ENCODE measurements at regions not wholly inside any gene's neighbourhood (a gene's known extent, or its start where the extent isn't known, plus 50 kb on each side); places are given as distances from the start of the nearest gene placed in this dataset.

GRCh38 chr7:26916779-26917320 lies 52.5 kb upstream of the SKAP2 start:
- Histone ChIP-seq H3K9me3 (ENCODE audit: control insufficient read depth in 1 of 2, insufficient read depth in 1 of 2, low read depth in 1 of 2, low read length in 2 of 2) (no peaks in the 10 kb centered on the region), H3K27ac (ENCODE audit: low read depth, low read length) (no peak overlapping the region), H3K4me2 (ENCODE audit: low read length) (no peak overlapping the region), H3K36me3 (ENCODE audit: control insufficient read depth in 1 of 2, insufficient read depth in 2 of 2, low read length in 2 of 2) (no peaks in the 10 kb centered on the region), H2AFZ (ENCODE audit: low read depth, low read length, poor library complexity, severe bottlenecking) (peak overlapping the region; percentile 67), H3K4me1 (ENCODE audit: control insufficient read depth in 1 of 2, insufficient read depth in 2 of 2, low read length in 2 of 2) (peaks cover 0 to 10% of the 10 kb centered on the region in 2 experiments; a peak in 2 of 4 replicates), H3K9ac (ENCODE audit: low read length) (no peak overlapping the region), H4K20me1 (ENCODE audit: insufficient read depth) (no peaks in the 10 kb centered on the region), H3K9me2 (ENCODE audit: insufficient read depth) (no peaks in the 10 kb centered on the region), H3K27me3 (ENCODE audit: insufficient read depth, low read length) (no peaks in the 10 kb centered on the region), H3K4me3 (replicated peaks in 1 of 2; ENCODE audit: low read depth in 1 of 2, low read length in 2 of 2) (no peak overlapping the region), H3K79me2 (ENCODE audit: insufficient read depth, low read length) (no peaks in the 10 kb centered on the region)
- ATAC-seq (no peak), DNase-seq (ENCODE audit: low read depth, low spot score) (no peak)
- ChIA-PET POLR2A (no interaction called here), CTCF (no interaction called here), RAD21 (ENCODE audit: low non-redundant PET in 1 of 2, low total read pairs in 2 of 2, uncharacterized antibody in 2 of 2, unreplicated experiment in 2 of 2) (no interaction called here)
- BruUV-seq (replicated peaks): no TSS peak
- intact Hi-C loops (cut with micrococcal nuclease): no loop called here
- TF ChIP-seq EZH2 (IDR thresholded peaks at IDR 0.05) (no peak), SP1 (IDR thresholded peaks at IDR 0.05; ENCODE audit: low read depth) (no peak), CBX3 (IDR thresholded peaks at IDR 0.05; ENCODE audit: low read depth) (no peak), FOSL1 (IDR thresholded peaks at IDR 0.05; ENCODE audit: low read depth) (no peak), MAX (IDR thresholded peaks at IDR 0.05) (no peak), RAD21 (IDR thresholded peaks at IDR 0.05; ENCODE audit: low read depth) (no peak), SRF (IDR thresholded peaks at IDR 0.05; ENCODE audit: low read depth) (no peak), SIN3A (IDR thresholded peaks at IDR 0.05; ENCODE audit: low read depth) (no peak), POLR2AphosphoS5 (IDR thresholded peaks at IDR 0.05; ENCODE audit: low read depth, low read length) (no peak), ZFX (IDR thresholded peaks at IDR 0.05) (no peak), ATF3 (IDR thresholded peaks at IDR 0.05) (no peak)
- TF ChIP-seq, protein P1, sequence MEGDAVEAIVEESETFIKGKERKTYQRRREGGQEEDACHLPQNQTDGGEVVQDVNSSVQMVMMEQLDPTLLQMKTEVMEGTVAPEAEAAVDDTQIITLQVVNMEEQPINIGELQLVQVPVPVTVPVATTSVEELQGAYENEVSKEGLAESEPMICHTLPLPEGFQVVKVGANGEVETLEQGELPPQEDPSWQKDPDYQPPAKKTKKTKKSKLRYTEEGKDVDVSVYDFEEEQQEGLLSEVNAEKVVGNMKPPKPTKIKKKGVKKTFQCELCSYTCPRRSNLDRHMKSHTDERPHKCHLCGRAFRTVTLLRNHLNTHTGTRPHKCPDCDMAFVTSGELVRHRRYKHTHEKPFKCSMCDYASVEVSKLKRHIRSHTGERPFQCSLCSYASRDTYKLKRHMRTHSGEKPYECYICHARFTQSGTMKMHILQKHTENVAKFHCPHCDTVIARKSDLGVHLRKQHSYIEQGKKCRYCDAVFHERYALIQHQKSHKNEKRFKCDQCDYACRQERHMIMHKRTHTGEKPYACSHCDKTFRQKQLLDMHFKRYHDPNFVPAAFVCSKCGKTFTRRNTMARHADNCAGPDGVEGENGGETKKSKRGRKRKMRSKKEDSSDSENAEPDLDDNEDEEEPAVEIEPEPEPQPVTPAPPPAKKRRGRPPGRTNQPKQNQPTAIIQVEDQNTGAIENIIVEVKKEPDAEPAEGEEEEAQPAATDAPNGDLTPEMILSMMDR (IDR thresholded peaks at IDR 0.05 in 2 of 3, conservative IDR thresholded peaks at IDR 0.05 in 1 of 3; ENCODE audit: borderline replicate concordance in 1 of 3, insufficient read depth in 1 of 3, low read depth in 2 of 3, low read length in 2 of 3): no peak

Data from HCT116 (cell line).